K562 (cell line): ENCODE measurements at regions not wholly inside any gene's neighbourhood (a gene's known extent, or its start where the extent isn't known, plus 50 kb on each side); places are given as distances from the start of the nearest gene placed in this dataset.

Source experiments
- ATAC-seq: fragments of 200-7000 bp; cut with Tn5 transposase; 3 replicates; pipeline ENCODE4 v1.9.1; 2020; ENCODE audit warnings: moderate library complexity
- BruUV-seq: library from RNA; stranded (reverse); fragments of 400-500 nt; replicated peaks from 2 replicates; lab custom pipeline; 2021; lab: Mats Ljungman, UMichigan
- CTCF ChIA-PET: fragments of 300-600 bp; formaldehyde crosslinking; extraction: SDS; loops from one replicate; lab custom pipeline; 2021; ENCODE audit warnings: low intra/inter-chr PET ratio; lab: Yijun Ruan, JAX
- POLR2A ChIA-PET: fragments of 300-600, 350-650 bp; sonication (Branson Sonifier 250); formaldehyde crosslinking; extraction: SDS; loops from one replicate; lab custom pipeline; 2021; ENCODE audit warnings: antibody characterized with exemption, inconsistent platforms; lab: Yijun Ruan, JAX
- DNase-seq, 4 experiments: peaks; one replicate each; pipeline versions ENCODE4 v3.0.0 to v3.0.0-alpha.2; 2011 to 2018; ENCODE audit warnings: low spot score in 3 of 4, mixed read lengths in 3 of 4; ENCODE audit errors: extremely low read depth in 1 of 4
- FAIRE-seq: peaks from 2 replicates; lab custom pipeline; 2011; peaks lifted over from hg19 to GRCh38; lab: Jason Lieb, UNC
- H2AFZ ChIP-seq: 2 replicates; pipeline ENCODE4 v1.6.0; 2011; ENCODE audit warnings: low read depth, low read length, control low read depth, inconsistent platforms
- H3K27ac ChIP-seq: fragments of 200-600 bp; 3 replicates; pipeline ENCODE4 v1.8.0; 2011; ENCODE audit warnings: low read depth, mild to moderate bottlenecking, control low read depth, inconsistent platforms, low read length, moderate library complexity, mixed read lengths; ENCODE audit errors: extremely low read depth
- H3K27me3 ChIP-seq, 2 experiments: fragments of 300-600 bp in 1 of 2; 2 replicates in 1 of 2; 3 replicates in 1 of 2; pipeline versions ENCODE4 v1.6.0 to v1.8.0; 2011; ENCODE audit warnings: inconsistent platforms in 2 of 2, low read length in 2 of 2, mild to moderate bottlenecking in 1 of 2, mixed read lengths in 1 of 2, moderate library complexity in 1 of 2; ENCODE audit not compliant: control insufficient read depth in 2 of 2, insufficient read depth in 2 of 2
- H3K36me3 ChIP-seq: fragments of 300-600 bp; 3 replicates; pipeline ENCODE4 v1.8.0; 2011; ENCODE audit warnings: mild to moderate bottlenecking, low read length, inconsistent platforms; ENCODE audit not compliant: control insufficient read depth, insufficient read depth
- H3K4me1 ChIP-seq, 2 experiments: fragments of 200-600 bp in 1 of 2; replicated peaks in 1 of 2; 2 replicates in 1 of 2; 3 replicates in 1 of 2; pipeline versions ENCODE4 v1.5.1 to v1.8.0; 2011; ENCODE audit warnings: inconsistent platforms in 2 of 2, low read length in 2 of 2, mild to moderate bottlenecking in 1 of 2, mixed read lengths in 1 of 2, moderate library complexity in 1 of 2; ENCODE audit not compliant: control insufficient read depth in 2 of 2, insufficient read depth in 2 of 2
- H3K4me2 ChIP-seq: 2 replicates; pipeline ENCODE4 v1.6.1; 2011; ENCODE audit warnings: low read length, control low read depth, inconsistent platforms, mixed read lengths; ENCODE audit not compliant: insufficient read depth
- H3K4me3 ChIP-seq: fragments of 200-600 bp; sonication (generic), shearing (Covaris generic); 2 replicates; pipeline ENCODE4 v1.5.1; 2016; ENCODE audit warnings: control low read depth, inconsistent platforms
- H3K79me2 ChIP-seq: fragments of 200-600 bp; 3 replicates; pipeline ENCODE4 v1.8.0; 2011; ENCODE audit warnings: low read length, inconsistent platforms; ENCODE audit not compliant: control insufficient read depth, insufficient read depth
- H3K9ac ChIP-seq, 2 experiments: 2 replicates each; pipeline versions ENCODE4 v1.6.0 to v1.6.1; 2011; ENCODE audit warnings: low read depth in 2 of 2, low read length in 2 of 2, control low read depth in 1 of 2, inconsistent platforms in 1 of 2, mild to moderate bottlenecking in 1 of 2, mixed read lengths in 1 of 2; ENCODE audit not compliant: insufficient read depth in 1 of 2
- H3K9me1 ChIP-seq: one replicate; pipeline ENCODE4 v1.6.0; 2011; ENCODE audit warnings: inconsistent platforms, mild to moderate bottlenecking, low read length, moderate library complexity; ENCODE audit not compliant: control insufficient read depth, insufficient read depth
- H3K9me3 ChIP-seq: replicated peaks from 2 replicates; pipeline ENCODE4 v1.5.1; 2011; ENCODE audit warnings: low read depth, low read length, inconsistent platforms; ENCODE audit not compliant: control insufficient read depth, insufficient read depth
- H4K20me1 ChIP-seq: replicated peaks from 2 replicates; pipeline ENCODE4 v1.6.1; 2011; ENCODE audit warnings: low read length, inconsistent platforms, mixed read lengths; ENCODE audit not compliant: control insufficient read depth, insufficient read depth
- ATF7 ChIP-seq: fragments of 450-650 bp; IDR thresholded peaks from 2 replicates; pipeline ENCODE4 v1.7.1; 2014; ENCODE audit warnings: mild to moderate bottlenecking, moderate library complexity
- CREB1 ChIP-seq, 2 experiments: sonication (generic) in 1 of 2; formaldehyde crosslinking in 1 of 2; IDR thresholded peaks; 2 replicates each; pipeline versions ENCODE4 v1.6.1 to v1.8.0; 2012 to 2022; ENCODE audit warnings: inconsistent platforms in 1 of 2, mild to moderate bottlenecking in 1 of 2, missing genetic modification reagents in 1 of 2, moderate library complexity in 1 of 2
- CREM ChIP-seq: IDR thresholded peaks from 2 replicates; pipeline ENCODE4 v1.6.1; 2014; ENCODE audit warnings: antibody characterized with exemption, low read depth
- EWSR1 ChIP-seq: fragments of 450-650 bp; IDR thresholded peaks from 2 replicates; pipeline ENCODE4 v1.6.1; 2018; ENCODE audit warnings: borderline replicate concordance, mild to moderate bottlenecking, low read depth, moderate library complexity; ENCODE audit not compliant: partially characterized antibody
- GABPB2 ChIP-seq: fragments of 250-450 bp; sonication (Bioruptor Pico); conservative IDR thresholded peaks from 2 replicates; pipeline ENCODE4 v1.5.1; 2021; ENCODE audit warnings: mild to moderate bottlenecking
- IFI16 ChIP-seq: fragments of 250-450 bp; sonication (Bioruptor Pico); IDR thresholded peaks from 2 replicates; pipeline ENCODE4 v2.1.2; 2022; ENCODE audit warnings: mild to moderate bottlenecking, inconsistent platforms
- KLF1 ChIP-seq: fragments of 450-650 bp; IDR thresholded peaks from 2 replicates; pipeline ENCODE4 v1.6.1; 2016; ENCODE audit warnings: missing genetic modification characterization, missing compliant biosample characterization
- LEF1 ChIP-seq: fragments of 450-650 bp; IDR thresholded peaks from 2 replicates; pipeline ENCODE4 v1.6.1; 2016; ENCODE audit warnings: mild to moderate bottlenecking
- NFE2L1 ChIP-seq: fragments of 450-650 bp; IDR thresholded peaks from 2 replicates; pipeline ENCODE4 v1.6.1; 2016; ENCODE audit warnings: missing genetic modification characterization, low read depth, mild to moderate bottlenecking, missing compliant biosample characterization, moderate library complexity, borderline replicate concordance
- RREB1 ChIP-seq: fragments of 250-450 bp; sonication (Bioruptor Pico); IDR thresholded peaks from 2 replicates; pipeline ENCODE4 v1.4.0; 2020
- SMAD1 ChIP-seq: fragments of 150-350 bp; IDR thresholded peaks from 2 replicates; pipeline ENCODE4 v1.6.1; 2014; ENCODE audit warnings: low read length, low read depth; ENCODE audit not compliant: partially characterized antibody
- SRSF9 ChIP-seq: fragments of 200-400 bp; formaldehyde crosslinking; IDR thresholded peaks from 2 replicates; pipeline ENCODE4 v1.6.1; 2017; ENCODE audit warnings: low read depth, low read length, borderline replicate concordance
- ZFP30 ChIP-seq: fragments of 250-450 bp; sonication (Bioruptor Pico); IDR thresholded peaks from 2 replicates; pipeline ENCODE4 v1.8.0; 2022; ENCODE audit warnings: moderate library complexity, mild to moderate bottlenecking, inconsistent platforms, borderline replicate concordance
- ZNF146 ChIP-seq: IDR thresholded peaks from one replicate; pipeline ENCODE4 v1.6.1; 2018; ENCODE audit warnings: missing compliant biosample characterization; ENCODE audit not compliant: unreplicated experiment
- ZNF644 ChIP-seq: fragments of 200-800 bp; sonication (Bioruptor generic); IDR thresholded peaks from 2 replicates; pipeline ENCODE4 v1.6.1; 2016; ENCODE audit warnings: low read depth, missing genetic modification characterization, missing compliant biosample characterization
- WGBS: fragments of 100-300 bp; shearing (Covaris generic); methylation state at CpG from one replicate; pipeline ENCODE4 v1.1.6; 2016; ENCODE audit warnings: low coverage, mixed read lengths; ENCODE audit not compliant: insufficient coverage; ENCODE audit errors: missing lambda C conversion rate; 5-methylcytosine and 5-hydroxymethylcytosine counted together
- in situ Hi-C: fragments of 300-500 bp; cut with MboI; formaldehyde crosslinking; loops from 4 replicates; pipeline ENCODE4 v1.15.0; 2018; ENCODE audit warnings: inconsistent platforms, mixed read lengths
- intact Hi-C: fragments of 100-400 bp; cut with micrococcal nuclease; formaldehyde crosslinking; loops from 2 replicates; pipeline ENCODE4 v1.14.2; 2022

- TF ChIP-seq NFE2L1: no peak
- TF ChIP-seq SMAD1: no peak
- TF ChIP-seq, all 486 proteins: peak for 0
These were observed 1491.0 kb upstream of the PIK3C3 start (continued) for GRCh38 chr18:40464032-40464431.

- ChIA-PET CTCF (no interaction called here), POLR2A (no interaction called here)
- ATAC-seq (no peak), FAIRE-seq (no peak), DNase-seq (no peak)
- Histone ChIP-seq H3K4me2 (no peak overlapping the region), H4K20me1 (no peaks in the 10 kb centered on the region), H3K27me3 (no peaks in the 10 kb centered on the region), H2AFZ (no peak overlapping the region), H3K27ac (no peak overlapping the region), H3K9me1 (no peaks in the 10 kb centered on the region), H3K4me1 (no peaks in the 10 kb centered on the region), H3K4me3 (no peak overlapping the region), H3K9ac (no peak overlapping the region), H3K9me3 (no peaks in the 10 kb centered on the region; the same call in 1 of the 2 replicates), H3K36me3 (no peaks in the 10 kb centered on the region), H3K79me2 (no peaks in the 10 kb centered on the region)
- intact Hi-C loops (no loop called here), in situ Hi-C loops (no loop called here)
- WGBS: 6% methylated on average over 5 of the region's 5 CpGs
- no TSS peak for BruUV-seq
- no peak for TF ChIP-seq CREB1 (IDR thresholded peaks at IDR 0.05)
- TF ChIP-seq CREB1 (CRISPR knock-in tag; IDR thresholded peaks at IDR 0.05): no peak
- TF ChIP-seq LEF1: no peak
- TF ChIP-seq CREM: no peak
- no peak for TF ChIP-seq EWSR1
- no peak for TF ChIP-seq IFI16 (CRISPR knock-in tag)
- TF ChIP-seq RREB1 (CRISPR knock-in tag): no peak
- TF ChIP-seq GABPB2 (CRISPR knock-in tag): no peak
- TF ChIP-seq ZNF146 (CRISPR knock-in tag): no peak
- TF ChIP-seq ATF7: no peak
- TF ChIP-seq ZFP30: no peak
- TF ChIP-seq SRSF9: no peak
- TF ChIP-seq ZNF644 (tag): no peak
- TF ChIP-seq KLF1 (tag): no peak
These were observed 1501.1 kb upstream of the PIK3C3 start for GRCh38 chr18:40453903-40454302.
